DOHH2 (cell line): ENCODE measurements at regions not wholly inside any gene's neighbourhood (a gene's known extent, or its start where the extent isn't known, plus 50 kb on each side); places are given as distances from the start of the nearest gene placed in this dataset.

Experiments used
- H3F3A ChIP-seq: fragments of 200-600 bp; sonication (generic), shearing (Covaris generic); 2 replicates; pipeline ENCODE4 v1.6.0; 2016; ENCODE audit warnings: antibody characterized with exemption, mild to moderate bottlenecking; ENCODE audit not compliant: control insufficient read depth, insufficient read depth
- H3K27ac ChIP-seq: fragments of 200-600 bp; sonication (generic); 2 replicates; pipeline ENCODE4 v1.5.1; 2014; ENCODE audit warnings: low read depth, mild to moderate bottlenecking, low read length, moderate library complexity
- H3K27me3 ChIP-seq: fragments of 200-600 bp; sonication (generic); 2 replicates; pipeline ENCODE4 v1.6.1; 2014; ENCODE audit warnings: mild to moderate bottlenecking, low read length, mixed read lengths; ENCODE audit not compliant: control insufficient read depth
- H3K36me3 ChIP-seq: fragments of 200-600 bp; sonication (generic); 2 replicates; pipeline ENCODE4 v1.6.1; 2014; ENCODE audit warnings: mild to moderate bottlenecking, low read length, moderate library complexity, mixed read lengths; ENCODE audit not compliant: control insufficient read depth
- H3K4me1 ChIP-seq: fragments of 200-600 bp; sonication (generic); 2 replicates; pipeline ENCODE4 v1.6.1; 2014; ENCODE audit warnings: mild to moderate bottlenecking, low read length, mixed read lengths; ENCODE audit not compliant: control insufficient read depth
- H3K4me2 ChIP-seq: fragments of 200-600 bp; sonication (generic); 2 replicates; pipeline ENCODE4 v1.6.0; 2014; ENCODE audit warnings: mild to moderate bottlenecking, low read length, moderate library complexity
- H3K4me3 ChIP-seq: fragments of 200-600 bp; sonication (generic); 2 replicates; pipeline ENCODE4 v1.5.1; 2014; ENCODE audit warnings: mild to moderate bottlenecking, low read length, mixed read lengths
- H3K79me2 ChIP-seq: fragments of 200-600 bp; sonication (generic); 2 replicates; pipeline ENCODE4 v1.6.1; 2014; ENCODE audit warnings: mild to moderate bottlenecking, low read length, mixed read lengths; ENCODE audit not compliant: control insufficient read depth
- H3K9me2 ChIP-seq: fragments of 200-600 bp; sonication (generic); replicated peaks from 2 replicates; pipeline ENCODE4 v1.6.1; 2014; ENCODE audit warnings: mild to moderate bottlenecking, low read length, mixed read lengths; ENCODE audit not compliant: control insufficient read depth
- H3K9me3 ChIP-seq: fragments of 200-600 bp; sonication (generic); 2 replicates; pipeline ENCODE4 v1.6.1; 2014; ENCODE audit warnings: antibody characterized with exemption, low read length, mixed read lengths; ENCODE audit not compliant: control insufficient read depth, insufficient read depth
- H4K20me1 ChIP-seq: fragments of 200-600 bp; sonication (generic); 2 replicates; pipeline ENCODE4 v1.6.0; 2014; ENCODE audit warnings: low read depth, mild to moderate bottlenecking, antibody characterized with exemption, low read length, moderate library complexity; ENCODE audit not compliant: control insufficient read depth, insufficient read depth
- CTCF ChIP-seq: fragments of 200-600 bp; sonication (generic); IDR thresholded peaks from one replicate; pipeline ENCODE4 v1.5.1; 2014; ENCODE audit warnings: antibody characterized with exemption, mild to moderate bottlenecking, low read depth, low read length; ENCODE audit not compliant: poor library complexity, severe bottlenecking
- EZH2phosphoT487 ChIP-seq: fragments of 200-600 bp; sonication (generic); IDR thresholded peaks from 2 replicates; pipeline ENCODE4 v1.6.1; 2017; ENCODE audit warnings: borderline replicate concordance, mild to moderate bottlenecking, antibody characterized with exemption, low read length, moderate library complexity, mixed read lengths

DNA sequence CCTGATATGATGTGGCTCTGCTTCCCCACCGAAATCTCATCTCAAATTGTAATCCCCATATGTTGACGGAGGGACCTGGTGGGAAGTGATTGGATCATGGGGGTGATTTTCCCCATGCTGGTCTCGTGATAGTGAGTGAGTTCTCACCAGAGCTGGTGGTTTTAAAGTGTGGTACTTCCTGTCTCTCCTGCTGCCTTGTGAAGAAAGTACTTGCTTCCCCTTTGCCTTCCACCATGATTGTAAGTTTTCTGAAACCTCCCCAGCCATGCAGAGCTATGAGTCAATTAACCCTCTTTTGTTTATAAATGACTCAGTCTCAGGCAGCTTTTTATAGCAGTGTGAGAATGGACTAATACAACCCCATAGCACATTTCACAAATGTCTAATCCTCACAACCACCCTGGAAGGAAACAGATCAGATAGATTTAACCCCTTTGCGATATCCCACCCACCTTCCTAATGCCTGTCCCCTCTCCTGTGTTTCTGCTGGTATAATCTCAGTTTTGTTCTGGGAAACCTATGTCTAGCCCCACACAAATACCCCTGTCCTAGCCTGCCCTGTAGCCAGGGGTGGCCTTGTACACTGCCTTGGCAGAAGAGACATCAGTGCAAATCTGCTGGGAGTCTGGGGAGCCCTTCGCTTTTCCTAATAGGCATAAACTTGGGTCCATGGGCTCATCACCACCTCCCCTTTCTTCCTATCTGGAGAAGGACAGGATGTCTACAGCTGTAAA, 157.0 kb upstream of the RAI14 start:
- Histone ChIP-seq H3K36me3 (no peaks in the 10 kb centered on the region), H3K27me3 (peaks cover 12% of the 10 kb centered on the region; the same call in 1 of the 2 replicates), H3K9me3 (no peaks in the 10 kb centered on the region), H3K79me2 (no peaks in the 10 kb centered on the region), H3K9me2 (no peaks in the 10 kb centered on the region), H4K20me1 (no peaks in the 10 kb centered on the region), H3K4me3 (no peak overlapping the region), H3F3A (no peaks in the 10 kb centered on the region), H3K4me1 (peaks cover 7% of the 10 kb centered on the region; the same call in 1 of the 2 replicates), H3K4me2 (0 out of 2 replicates have a peak overlapping the region, but pooled peaks have one; percentile 6), H3K27ac (no peak overlapping the region)
- TF ChIP-seq EZH2phosphoT487: no peak
- no peak for TF ChIP-seq CTCF

DNA sequence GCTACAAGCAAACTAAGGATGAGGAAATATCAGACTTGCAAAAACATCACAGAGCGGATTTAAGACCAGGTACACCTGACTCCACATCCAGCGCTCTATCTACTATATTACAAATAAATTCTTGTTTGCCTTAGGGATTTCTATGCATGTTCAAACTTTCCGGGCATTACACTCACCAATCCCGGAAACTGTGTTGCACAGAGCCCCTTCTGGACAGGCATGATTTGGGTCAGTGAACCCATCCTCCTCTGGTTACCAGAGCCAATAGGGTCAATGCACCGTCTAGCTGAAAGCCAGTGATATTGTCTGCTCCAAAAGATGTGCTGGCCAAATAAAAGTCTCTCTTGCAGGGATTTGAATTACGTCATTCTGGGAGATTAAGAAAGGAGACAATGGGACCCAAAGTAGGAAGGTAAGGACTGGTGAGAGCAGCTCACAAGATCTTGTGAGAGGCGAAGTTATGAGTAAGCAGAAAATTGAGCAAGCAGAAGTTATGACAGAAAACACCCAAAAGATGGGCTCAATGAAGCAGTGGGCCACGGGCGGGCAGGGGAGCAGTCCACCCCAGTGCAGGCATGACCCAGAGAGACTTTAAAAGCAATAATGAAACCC, 155.8 kb upstream of the RAI14 start:
- Histone ChIP-seq H3K4me2 (no peak overlapping the region), H3K27ac (no peak overlapping the region)

GRCh38 chr5:34501016-34501415, 155.1 kb upstream of the RAI14 start:
- peaks cover 7% of the 10 kb centered on the region; the same call in 1 of the 2 replicates for H3K4me1 ChIP-seq
- no peak overlapping the region for H3K4me2 ChIP-seq

More for the DNA sequence above, 155.8 kb upstream of the RAI14 start:
- H3K4me1 ChIP-seq: peaks cover 7% of the 10 kb centered on the region; the same call in 1 of the 2 replicates
- peaks cover 12% of the 10 kb centered on the region; the same call in 1 of the 2 replicates for H3K27me3 ChIP-seq
- no peaks in the 10 kb centered on the region for H3K36me3 ChIP-seq
- no peaks in the 10 kb centered on the region for H3K79me2 ChIP-seq
- no peak for TF ChIP-seq EZH2phosphoT487
- no peak for TF ChIP-seq CTCF
- no peaks in the 10 kb centered on the region for H3F3A ChIP-seq
- no peaks in the 10 kb centered on the region for H3K9me2 ChIP-seq
- H3K4me3 ChIP-seq: no peak overlapping the region
- no peaks in the 10 kb centered on the region for H3K9me3 ChIP-seq
- no peaks in the 10 kb centered on the region for H4K20me1 ChIP-seq

More at GRCh38 chr5:34501016-34501415, 155.1 kb upstream of the RAI14 start:
- no peaks in the 10 kb centered on the region for H3K9me2 ChIP-seq
- no peak overlapping the region for H3K4me3 ChIP-seq
- H3K36me3 ChIP-seq: no peaks in the 10 kb centered on the region
- no peaks in the 10 kb centered on the region for H3K79me2 ChIP-seq
- peaks cover 12% of the 10 kb centered on the region; the same call in 1 of the 2 replicates for H3K27me3 ChIP-seq
- TF ChIP-seq EZH2phosphoT487: no peak
- TF ChIP-seq CTCF: no peak
- no peak overlapping the region for H3K27ac ChIP-seq
- no peaks in the 10 kb centered on the region for H4K20me1 ChIP-seq
- no peaks in the 10 kb centered on the region for H3F3A ChIP-seq
- no peaks in the 10 kb centered on the region for H3K9me3 ChIP-seq
